ENCODE measurements at regions not wholly inside any gene's neighbourhood (a gene's known extent, or its start where the extent isn't known, plus 50 kb on each side); places are given as distances from the start of the nearest gene placed in this dataset.

DNA sequence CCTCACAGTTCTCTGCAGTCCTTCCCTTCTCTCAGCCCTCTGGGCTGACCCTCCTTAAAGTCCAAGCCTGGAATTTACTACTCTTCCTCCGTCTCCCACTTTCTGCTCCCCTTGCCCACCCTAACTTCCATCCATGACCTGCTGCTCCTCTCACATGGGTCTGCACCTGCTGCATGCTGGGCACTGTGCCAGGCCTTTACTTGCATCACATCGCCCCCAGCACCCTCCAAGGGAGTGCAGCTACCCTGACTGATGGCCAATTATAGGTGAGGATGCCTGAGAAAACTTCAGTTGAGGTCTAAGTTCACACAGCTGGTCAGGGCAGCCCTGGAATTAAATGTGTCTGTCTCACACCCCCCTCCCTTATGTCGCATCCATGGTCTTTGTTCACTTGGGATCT is 53.6 kb upstream of the ZPBP start:
- DNase-seq (no peak), ATAC-seq (ENCODE audit: low read depth) (no peak)
- ChIA-PET CTCF (interaction anchor here (0.8 to 5.7 kb wide), 4 partner anchors 11 to 271 kb away, joined by 3 to 37 read pairs (median 7); no protein-coding TSS in a partner anchor), POLR2A (interaction anchor here (1.3 to 1.7 kb wide), 4 partner anchors 9 to 270 kb away, joined by 4 to 6 read pairs (median 6); no protein-coding TSS in a partner anchor)
- Mint-ChIP-seq H3K27ac (peak overlapping the region; percentile 95), H3K9me3 (no peaks in the 10 kb centered on the region), H3K27me3 (no peaks in the 10 kb centered on the region), H3K36me3 (ENCODE audit: low read depth) (no peaks in the 10 kb centered on the region), H3K4me1 (peaks cover 90% of the 10 kb centered on the region), H3K4me3 (peak overlapping the region; percentile 63)
- intact Hi-C loops (cut with micrococcal nuclease), result loop anchor here (5.0 to 10.0 kb wide), 2 partner anchors 121 to 188 kb away; no protein-coding TSS in a partner anchor
- TF ChIP-seq, protein P1, sequence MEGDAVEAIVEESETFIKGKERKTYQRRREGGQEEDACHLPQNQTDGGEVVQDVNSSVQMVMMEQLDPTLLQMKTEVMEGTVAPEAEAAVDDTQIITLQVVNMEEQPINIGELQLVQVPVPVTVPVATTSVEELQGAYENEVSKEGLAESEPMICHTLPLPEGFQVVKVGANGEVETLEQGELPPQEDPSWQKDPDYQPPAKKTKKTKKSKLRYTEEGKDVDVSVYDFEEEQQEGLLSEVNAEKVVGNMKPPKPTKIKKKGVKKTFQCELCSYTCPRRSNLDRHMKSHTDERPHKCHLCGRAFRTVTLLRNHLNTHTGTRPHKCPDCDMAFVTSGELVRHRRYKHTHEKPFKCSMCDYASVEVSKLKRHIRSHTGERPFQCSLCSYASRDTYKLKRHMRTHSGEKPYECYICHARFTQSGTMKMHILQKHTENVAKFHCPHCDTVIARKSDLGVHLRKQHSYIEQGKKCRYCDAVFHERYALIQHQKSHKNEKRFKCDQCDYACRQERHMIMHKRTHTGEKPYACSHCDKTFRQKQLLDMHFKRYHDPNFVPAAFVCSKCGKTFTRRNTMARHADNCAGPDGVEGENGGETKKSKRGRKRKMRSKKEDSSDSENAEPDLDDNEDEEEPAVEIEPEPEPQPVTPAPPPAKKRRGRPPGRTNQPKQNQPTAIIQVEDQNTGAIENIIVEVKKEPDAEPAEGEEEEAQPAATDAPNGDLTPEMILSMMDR (IDR thresholded peaks at IDR 0.05), result no peak

DNA sequence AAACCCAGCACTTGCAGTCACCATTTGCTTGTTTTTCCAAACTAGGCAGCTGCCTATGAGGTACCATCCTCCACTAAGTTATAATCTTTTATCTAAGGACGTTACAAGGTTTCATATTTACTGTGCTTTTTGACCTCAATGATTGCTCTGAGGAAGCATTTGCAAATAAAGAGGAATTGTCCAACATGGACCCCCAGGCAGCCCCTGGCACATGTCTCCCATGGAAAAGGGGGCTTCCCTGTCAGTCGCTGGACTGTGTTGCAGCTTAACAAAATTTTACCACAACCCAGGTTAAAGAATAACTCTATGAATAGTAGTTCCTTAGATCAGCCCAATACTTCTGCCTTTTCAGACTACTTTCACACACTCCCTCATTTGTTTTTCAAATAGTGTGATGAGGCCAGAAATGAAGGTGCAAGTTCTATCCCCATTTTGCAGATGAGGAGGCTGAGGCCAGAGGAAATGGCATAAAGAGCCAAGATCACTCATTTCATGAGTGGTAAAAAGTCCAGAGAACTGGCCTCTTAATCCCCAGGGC is 52.8 kb upstream of the ZPBP start:
- ChIA-PET CTCF (interaction anchor here (0.6 to 5.7 kb wide), 8 partner anchors 10 to 272 kb away, joined by 3 to 37 read pairs (median 4); no protein-coding TSS in a partner anchor), POLR2A (interaction anchor here (0.7 to 1.7 kb wide), 10 partner anchors 10 to 225 kb away, joined by 3 to 6 read pairs (median 3); no protein-coding TSS in a partner anchor)
- no peaks in the 10 kb centered on the region for H3K27me3 Mint-ChIP-seq
- DNase-seq, result no peak
- H3K4me3 Mint-ChIP-seq, result peak overlapping the region; percentile 63
- ATAC-seq (ENCODE audit: low read depth), result no peak
- H3K36me3 Mint-ChIP-seq (ENCODE audit: low read depth), result no peaks in the 10 kb centered on the region
- H3K9me3 Mint-ChIP-seq, result no peaks in the 10 kb centered on the region
- intact Hi-C loops (cut with micrococcal nuclease), result loop anchor here (1.0 to 10.0 kb wide), 3 partner anchors 121 to 267 kb away; no protein-coding TSS in a partner anchor
- peak overlapping the region; percentile 95 for H3K27ac Mint-ChIP-seq
- TF ChIP-seq, protein P1 (IDR thresholded peaks at IDR 0.05), result no peak
- H3K4me1 Mint-ChIP-seq, result peaks cover 88% of the 10 kb centered on the region

DNA sequence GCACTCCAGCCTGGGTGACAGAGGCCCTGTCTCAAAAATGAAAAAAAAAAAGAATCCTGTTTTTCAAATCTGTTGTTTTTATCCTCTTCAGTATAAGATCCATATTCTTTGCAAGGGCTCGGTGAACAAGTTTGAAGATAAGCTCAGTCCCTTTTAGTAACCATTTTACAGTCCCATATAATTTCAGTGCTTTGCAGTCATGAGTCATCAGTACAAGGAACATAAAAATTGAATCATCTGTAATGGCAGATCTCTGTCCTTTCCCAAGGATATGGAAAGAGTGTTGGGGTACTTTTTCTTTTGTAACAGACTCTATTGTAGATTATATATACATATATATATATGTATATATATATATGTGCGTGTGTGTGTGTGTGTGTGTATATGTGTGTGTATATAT is 52.2 kb upstream of the ZPBP start:
- POLR2A ChIA-PET, result interaction anchor here (0.7 to 1.7 kb wide), 8 partner anchors 11 to 226 kb away, joined by 3 to 6 read pairs (median 3); no protein-coding TSS in a partner anchor
- DNase-seq (no peak), ATAC-seq (ENCODE audit: low read depth) (no peak)
- no peaks in the 10 kb centered on the region for H3K27me3 Mint-ChIP-seq
- H3K9me3 Mint-ChIP-seq, result no peaks in the 10 kb centered on the region
- H3K4me1 Mint-ChIP-seq, result peaks cover 85% of the 10 kb centered on the region
- intact Hi-C loops (cut with micrococcal nuclease), result loop anchor here (1.0 to 10.0 kb wide), 3 partner anchors 122 to 268 kb away; no protein-coding TSS in a partner anchor
- no peak overlapping the region for H3K4me3 Mint-ChIP-seq
- TF ChIP-seq, protein P1 (IDR thresholded peaks at IDR 0.05), result no peak
- H3K27ac Mint-ChIP-seq, result peak overlapping the region; percentile 74
- CTCF ChIA-PET, result interaction anchor here (0.5 to 5.7 kb wide), 9 partner anchors 10 to 273 kb away, joined by 3 to 37 read pairs (median 4); no protein-coding TSS in a partner anchor
- H3K36me3 Mint-ChIP-seq (ENCODE audit: low read depth), result no peaks in the 10 kb centered on the region
